Smooth muscle cell of the brain vasculature (primary cell): ENCODE measurements at regions not wholly inside any gene's neighbourhood (a gene's known extent, or its start where the extent isn't known, plus 50 kb on each side); places are given as distances from the start of the nearest gene placed in this dataset.

Source experiments
- DNase-seq: peaks from one replicate; pipeline ENCODE4 v3.0.0-alpha.2; 2012; ENCODE audit warnings: low read depth, low spot score

DNA sequence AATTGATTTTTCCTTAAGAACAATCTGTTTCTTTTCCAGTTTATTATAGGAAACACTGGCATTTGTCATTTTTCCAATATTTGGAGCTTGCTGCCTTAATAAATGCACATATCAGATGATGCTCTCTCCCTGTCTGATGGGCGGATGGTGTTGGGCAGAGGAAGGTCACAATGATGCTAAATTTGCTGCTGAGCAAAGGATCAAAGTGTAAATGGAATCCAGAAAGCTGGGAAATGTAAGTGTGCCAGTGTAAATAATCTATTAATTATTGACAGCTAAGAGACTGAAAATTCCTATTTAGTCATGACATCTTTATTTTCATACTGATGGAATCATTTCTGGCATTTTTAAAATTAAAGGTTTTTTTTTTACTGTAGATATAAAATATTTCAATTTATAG is 243.2 kb downstream of the PTBP2 start:
- no peak for DNase-seq

DNA sequence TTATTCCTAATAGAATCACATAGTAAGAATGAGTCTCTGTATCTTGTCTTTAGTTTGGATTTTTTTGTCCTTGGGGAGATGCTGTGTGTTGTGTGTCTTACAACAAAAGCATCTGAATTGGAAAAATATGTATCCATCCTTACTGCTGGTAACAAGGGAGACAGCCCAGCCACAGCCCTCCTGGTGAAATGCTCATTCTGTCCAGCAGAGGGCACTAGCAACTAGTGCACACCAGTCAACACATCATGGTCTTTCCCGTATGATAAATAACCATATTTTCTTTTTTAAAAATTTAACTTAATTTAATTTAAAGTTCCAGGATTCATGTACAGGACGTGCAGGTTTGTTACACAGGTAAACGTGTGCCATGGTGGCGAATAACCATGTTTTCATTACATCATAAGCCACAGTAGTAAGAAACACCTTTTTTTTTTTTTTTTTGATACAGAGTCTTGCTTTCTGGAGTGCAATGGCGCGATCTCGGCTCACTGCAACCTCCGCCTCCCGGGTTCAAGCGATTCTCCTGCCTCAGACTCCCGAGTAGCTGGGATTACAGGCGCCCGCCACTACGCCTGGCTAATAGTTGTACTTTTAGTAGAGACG is 245.1 kb downstream of the PTBP2 start:
- peak; percentile 54 for DNase-seq

DNA sequence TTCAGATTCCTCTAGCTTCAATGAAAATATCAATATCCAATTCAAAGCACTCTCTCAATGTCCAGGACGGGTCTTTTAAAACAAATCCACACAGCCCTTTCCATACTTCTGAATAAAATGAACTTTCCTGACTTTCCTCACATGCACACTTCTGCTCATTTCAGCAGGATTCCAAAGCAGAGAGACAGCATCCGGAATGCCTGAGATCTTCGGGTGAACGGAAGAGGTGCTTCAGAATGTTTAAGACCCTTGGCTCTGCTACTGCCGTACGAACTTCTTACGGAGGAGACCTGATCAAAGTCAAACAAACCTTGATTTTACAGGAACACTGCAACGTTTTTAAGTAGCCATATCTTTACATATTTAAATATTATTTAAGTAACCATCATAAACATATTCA is 245.7 kb downstream of the PTBP2 start:
- no peak for DNase-seq

DNA sequence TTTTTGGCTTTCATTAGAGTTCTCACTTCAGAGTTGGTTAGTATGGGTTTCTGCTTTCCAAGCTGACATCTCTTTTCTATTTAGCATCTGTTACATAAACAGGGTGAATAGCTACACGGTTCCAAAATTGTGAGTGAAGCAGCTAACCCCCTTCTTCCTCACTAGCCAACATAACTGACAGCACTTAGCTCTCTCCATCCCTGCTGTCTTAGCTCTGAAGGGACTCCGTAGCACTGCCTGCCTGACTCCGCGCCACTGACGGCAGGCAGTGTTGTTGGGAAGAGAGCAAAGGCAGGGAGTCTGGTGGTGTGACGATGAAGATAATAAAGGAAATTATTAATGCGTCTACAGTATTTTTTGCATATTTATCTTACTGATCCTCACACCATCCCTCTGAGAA is 247.0 kb downstream of the PTBP2 start:
- DNase-seq = no peak

DNA sequence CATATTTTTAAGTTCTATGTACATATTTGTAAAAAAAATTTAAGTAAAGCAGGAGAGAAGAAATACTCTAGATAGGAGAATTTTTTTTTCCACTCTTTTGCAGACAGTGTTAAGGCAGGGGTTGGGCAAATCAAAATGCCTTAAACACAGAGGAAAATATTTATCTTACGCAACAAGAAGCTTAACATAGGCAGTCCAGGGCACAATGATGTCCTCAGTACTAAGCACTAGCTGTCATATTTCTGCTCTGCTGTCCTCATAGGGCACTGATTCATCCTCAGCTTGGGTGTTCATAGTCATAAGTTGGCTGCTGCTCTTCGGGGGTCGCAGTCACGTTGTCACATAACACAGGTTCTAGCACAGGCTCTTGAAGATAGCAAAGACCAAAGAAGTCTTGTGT is 247.4 kb downstream of the PTBP2 start:
- no peak for DNase-seq

DNA sequence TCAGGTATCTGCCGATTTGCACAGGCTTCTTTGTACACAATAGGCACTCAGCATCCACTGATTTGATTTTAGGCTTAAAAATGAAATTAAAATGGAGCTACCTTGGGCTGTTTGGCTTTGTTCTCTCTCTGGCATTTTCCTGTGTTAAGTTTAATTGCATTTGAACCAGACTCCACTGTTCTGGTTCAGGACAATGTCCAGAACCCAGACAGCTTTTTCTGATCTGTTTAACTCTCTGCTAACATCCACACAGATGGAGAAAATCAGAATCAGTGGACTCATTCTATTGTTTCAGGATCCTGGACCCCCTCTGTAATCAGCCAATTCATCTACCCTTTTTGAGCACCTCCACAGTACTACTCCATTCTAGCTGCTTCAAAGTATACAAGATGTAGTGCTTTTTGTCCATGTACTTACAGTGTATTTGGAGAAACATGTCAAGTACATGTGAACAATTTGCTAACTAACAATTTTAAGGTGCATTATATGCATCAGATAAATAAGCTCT is 248.1 kb downstream of the PTBP2 start:
- no peak for DNase-seq

DNA sequence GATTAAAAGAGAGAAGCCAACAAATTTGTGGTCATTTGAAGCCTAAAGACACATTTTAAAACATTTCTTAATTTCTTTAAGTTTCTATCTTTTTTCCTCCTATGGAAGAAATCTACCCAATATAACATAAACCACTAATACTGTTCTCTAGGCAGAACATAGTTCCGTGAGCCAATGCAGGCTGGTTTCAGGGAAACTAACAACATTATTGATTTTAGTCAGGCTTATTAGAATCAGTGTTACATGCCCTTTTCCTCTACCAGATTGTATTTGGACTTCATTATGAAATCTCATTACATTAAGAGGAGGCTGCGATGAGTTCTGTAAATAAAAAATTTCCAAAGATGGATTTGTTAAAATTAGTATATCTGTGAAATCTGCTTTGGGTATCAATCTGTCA is 249.9 kb downstream of the PTBP2 start:
- no peak for DNase-seq

DNA sequence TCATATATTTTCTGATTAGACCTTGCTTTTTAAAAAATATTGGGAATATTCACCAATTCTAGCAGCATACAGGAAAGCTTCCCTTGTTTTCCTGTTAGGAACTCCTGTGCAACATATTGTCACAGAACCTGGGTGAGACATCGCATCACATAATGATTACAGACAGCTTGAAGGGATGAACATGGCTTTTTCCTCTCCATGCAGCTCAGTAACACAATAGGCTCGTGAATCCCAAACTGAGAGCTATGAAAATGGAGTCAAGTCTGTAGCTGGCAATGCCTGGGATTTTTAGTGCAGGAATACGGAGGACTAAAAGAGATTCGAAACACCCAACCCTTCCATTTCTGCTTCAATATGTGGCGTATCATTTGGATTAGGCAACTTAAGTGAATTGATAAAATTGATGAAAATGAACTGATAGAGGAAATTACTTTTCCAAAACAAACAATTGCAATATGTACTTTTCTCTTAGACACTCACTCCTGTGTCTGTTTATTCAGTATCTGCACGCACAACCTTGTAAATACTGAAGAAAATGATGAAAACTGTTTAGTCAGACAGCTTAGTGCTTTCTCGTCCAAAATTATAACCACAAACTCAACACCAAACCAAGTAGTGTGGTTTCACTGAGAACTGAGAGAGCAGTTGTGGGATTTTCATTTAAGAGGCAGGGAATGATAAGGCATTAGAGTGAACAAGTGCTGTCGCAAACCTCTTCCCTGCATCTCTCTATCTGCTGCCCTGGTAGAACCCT is 250.4 kb downstream of the PTBP2 start:
- DNase-seq = no peak

DNA sequence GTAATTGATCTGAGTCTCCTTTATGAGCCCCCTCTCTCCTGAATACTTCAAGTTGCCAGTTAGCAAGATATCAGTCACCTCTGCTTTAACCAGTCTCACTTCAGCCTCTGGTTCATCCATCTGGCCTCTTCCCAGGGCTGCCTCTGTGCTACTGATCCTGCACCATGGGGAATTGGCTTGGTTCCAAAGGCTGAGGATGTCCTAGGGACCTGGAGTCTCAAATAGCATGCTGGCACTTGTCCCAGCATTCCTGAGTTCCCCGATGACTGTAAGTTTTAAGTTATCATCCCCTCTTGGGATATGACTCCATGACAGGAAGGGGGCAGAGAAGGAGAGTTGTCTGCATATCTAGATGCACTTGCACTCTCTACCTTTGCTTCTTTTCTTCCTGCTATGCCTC is 252.0 kb downstream of the PTBP2 start:
- DNase-seq = peak; percentile 58

DNA sequence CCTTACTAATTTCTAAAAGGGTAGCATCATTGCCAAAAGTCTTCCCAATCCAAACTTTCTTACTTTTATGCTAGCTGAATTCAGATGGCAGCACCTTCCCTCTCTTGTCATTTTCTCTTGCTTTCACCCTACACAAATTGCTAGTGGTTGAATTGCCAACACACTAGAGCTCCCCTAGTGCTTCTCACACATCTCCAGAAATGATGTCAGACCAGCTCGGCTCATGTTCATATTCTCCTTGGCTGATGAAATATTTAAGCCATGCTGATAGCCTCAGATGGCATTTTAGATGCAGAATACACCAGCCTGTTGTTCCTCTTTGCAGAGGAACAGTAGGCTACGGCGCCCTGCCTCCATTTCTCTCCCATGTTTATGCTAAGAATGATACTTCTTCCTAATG is 256.9 kb downstream of the PTBP2 start:
- DNase-seq = no peak

DNA sequence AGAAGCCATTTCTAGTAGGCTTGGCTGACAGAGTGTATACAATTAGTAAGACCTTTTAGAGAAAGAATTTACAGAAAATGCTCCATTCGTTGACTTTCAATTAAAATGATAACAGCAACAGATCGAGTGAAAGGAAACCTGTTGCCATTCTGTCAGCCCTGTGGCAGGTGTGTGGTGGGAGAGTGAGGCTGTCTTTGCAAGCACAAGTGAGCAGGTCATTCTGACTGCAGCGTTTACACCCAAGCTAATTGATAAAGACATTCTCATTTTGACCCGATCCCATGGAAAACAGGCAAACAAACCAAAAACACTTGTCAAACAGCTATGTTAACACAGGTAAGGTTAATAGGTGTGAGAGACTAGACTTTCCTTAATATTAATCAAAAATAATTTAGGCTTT is 257.3 kb downstream of the PTBP2 start:
- DNase-seq = no peak

DNA sequence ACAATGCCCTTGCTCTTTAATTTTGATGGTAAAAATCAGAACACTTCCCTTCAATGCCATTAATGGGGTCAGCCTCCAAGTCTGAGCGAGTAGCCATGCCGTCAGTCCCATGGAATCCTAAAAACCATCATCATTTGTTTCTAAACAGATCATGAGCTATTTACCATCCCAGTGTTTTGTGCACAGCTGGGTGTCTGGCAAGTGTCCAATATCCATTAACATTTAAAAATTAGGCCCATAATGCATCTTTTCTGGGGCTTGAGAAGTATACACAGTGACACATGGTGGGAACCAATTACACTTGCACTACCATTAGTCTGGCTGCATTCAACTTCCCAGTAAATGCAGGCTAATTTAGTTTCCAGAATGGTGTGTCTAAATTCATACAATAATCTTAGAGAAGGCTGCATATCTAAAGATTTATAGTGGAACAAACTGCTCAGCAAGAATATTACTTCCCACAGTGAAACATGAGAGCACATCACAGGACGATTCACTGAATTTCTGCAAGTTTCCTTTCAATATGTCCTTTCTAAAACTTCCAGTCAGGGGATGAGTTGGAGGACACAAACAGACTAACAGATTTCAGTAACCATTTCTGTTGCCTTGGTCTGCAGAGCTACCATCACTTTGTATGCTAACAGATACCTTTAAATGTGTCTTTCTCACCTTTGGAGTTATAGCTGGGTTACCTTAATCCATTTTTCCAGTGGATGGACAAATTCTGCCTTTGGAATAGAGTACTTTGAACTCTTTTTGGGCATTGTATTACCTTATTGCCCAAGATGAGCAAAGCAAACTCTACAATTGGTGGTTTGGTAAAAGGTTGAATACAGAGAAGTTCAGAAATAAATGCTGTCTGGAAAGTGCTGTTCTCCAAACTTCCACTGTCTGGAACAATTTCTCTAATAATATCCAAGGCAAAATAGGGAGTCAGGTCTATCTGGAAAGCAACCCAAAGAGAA is 258.0 kb downstream of the PTBP2 start:
- DNase-seq = no peak

DNA sequence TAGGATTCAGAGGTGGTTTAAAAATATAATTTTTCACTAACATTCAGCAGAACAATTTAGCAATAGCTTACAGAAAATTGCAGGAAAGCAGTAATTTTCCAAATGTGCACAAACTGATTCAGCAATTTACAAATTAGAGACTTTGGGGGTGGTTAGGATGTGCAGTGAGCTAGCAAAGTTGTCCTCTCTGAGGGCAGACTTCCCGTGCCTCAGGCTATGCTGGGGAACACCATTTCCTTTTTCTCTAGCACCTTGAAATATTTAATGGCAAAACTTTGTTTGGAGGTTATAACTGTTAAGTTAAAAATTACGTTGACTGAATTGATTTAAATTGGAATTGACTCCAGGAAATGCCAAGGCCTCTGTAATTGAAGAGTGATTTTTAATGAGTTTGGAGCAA is 258.9 kb downstream of the PTBP2 start:
- no peak for DNase-seq

DNA sequence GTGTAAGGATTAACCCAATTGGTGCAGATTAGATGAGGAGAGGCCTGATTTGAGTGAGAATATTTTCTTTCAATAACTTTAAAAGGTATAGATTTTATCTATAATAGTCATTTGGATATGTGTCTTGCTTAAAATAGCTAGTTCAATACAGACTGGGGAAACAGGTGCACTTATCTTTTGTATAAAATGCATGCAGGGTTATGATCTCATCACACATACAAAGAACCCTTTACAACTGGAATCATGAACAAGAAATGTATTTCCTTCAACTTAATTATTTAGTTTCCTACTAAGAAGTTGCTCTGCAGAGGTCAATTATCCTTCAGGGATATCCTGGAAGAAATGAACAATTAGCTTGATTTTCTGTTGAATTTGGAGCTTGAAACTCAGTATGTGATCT is 259.6 kb downstream of the PTBP2 start:
- no peak for DNase-seq

DNA sequence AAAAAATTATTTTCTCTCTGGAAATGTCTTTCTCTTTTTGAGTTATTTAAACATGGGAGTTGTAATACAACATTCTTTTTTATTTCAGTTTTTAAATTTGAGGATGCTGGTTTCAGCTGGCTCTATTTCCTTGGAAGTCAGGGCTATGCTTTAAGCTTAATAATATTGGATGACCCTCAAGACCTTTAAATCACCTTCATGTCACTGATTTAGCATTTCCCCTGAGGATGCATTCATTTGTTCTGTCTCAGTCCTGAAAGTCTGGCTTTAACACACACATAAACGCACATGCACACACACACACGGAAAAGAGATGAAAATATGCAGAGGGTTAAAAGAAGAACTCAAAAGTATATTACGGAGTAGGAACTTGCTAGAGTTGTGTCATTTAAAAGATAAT is 260.5 kb downstream of the PTBP2 start:
- DNase-seq = no peak

DNA sequence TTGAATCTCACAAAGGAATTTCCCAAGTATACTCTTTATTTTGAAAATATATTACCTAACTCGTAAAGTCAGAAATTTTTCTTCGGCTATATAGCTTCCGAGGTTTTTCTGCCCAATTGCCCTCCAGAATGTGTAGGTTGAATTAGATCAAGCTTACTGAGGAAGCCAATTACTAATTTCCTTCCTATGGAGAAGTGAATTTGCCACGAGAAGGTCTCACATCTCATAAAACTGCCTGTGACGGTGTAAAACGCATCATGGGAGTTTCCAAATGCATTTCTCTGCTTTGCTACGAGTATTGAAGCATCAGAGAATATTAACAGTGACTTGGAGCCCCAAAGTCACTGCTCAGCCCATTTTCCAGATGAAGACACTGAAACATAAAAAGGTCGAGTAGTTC is 262.3 kb downstream of the PTBP2 start:
- no peak for DNase-seq

DNA sequence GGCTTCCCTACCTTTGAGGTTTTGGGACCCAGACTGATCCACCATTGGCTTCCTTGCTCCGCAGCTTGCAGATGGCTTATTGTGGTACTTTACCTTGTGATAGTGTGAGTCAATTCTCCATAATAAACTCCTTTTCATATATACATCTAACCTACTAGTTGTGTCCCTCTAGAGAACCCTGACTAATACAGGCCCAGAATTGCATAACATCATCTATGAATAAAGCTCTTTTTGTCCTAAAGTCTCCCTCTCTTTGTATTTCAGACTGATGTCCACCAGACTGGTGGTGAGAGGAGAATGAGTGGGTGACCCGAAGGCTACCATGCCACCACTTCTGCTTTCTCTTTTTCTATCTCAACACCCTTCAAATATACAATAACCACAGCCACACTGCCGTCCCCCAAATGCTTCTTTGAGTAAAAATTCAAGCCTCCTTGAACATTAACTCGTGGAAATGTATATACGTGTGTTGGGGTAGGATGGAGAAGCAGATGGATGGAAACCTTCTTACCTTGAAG is 265.7 kb downstream of the PTBP2 start:
- no peak for DNase-seq

DNA sequence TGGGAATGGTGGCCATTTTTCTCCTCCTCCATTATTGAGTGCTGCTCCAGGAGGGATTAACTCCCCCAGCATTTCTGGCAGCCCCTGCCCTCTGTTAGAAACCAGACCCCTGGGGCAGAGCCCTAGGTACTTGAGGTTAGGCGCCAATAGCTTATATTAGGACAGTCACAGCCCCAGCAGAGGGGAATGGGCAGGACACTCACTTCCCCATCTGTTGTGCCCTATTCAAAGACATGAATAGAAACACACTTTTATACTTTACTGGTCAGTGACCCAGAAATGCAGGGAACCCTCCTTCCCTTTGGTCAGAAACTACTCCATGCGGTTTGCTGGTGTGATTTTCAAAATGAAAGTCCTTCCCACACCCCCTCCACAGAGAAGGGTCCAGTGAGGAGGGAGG is 267.7 kb downstream of the PTBP2 start:
- DNase-seq = no peak

DNA sequence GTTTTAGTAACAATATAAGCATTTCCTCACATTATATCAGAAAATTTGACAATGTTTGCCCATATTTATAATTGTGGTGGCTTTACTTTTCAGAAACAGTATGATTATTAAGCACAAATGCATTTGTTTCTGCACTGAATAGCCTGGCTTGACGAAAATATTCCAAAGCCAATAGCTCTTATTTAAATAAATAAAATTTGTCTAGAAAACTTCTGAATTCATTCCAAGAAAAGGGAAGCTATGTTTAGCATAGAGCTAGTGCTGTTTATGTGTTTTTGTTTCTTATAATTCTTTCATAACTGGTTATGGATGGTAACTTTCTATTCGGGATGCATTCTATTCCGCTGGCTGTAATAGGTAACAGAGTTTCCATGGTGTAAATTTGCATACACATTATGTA is 268.6 kb downstream of the PTBP2 start:
- no peak for DNase-seq

DNA sequence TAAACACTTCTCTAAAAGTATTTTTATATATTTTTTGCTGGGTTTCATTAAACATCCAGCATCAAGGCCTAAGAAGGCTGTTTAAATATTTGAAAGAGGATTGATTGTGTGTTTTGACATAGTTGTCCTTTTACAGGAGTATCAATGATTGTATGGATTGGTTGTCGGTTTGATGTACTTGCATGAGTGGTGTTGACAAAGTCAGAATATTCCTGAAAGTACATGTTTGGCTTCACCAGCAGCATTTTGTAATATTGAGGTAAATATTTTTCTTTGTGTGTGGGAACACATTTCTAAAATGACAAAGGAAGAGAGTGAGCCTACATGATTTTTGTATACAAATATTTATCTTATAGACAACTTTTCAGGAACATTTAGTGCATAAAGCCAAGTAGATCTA is 269.7 kb downstream of the PTBP2 start:
- DNase-seq = no peak

DNA sequence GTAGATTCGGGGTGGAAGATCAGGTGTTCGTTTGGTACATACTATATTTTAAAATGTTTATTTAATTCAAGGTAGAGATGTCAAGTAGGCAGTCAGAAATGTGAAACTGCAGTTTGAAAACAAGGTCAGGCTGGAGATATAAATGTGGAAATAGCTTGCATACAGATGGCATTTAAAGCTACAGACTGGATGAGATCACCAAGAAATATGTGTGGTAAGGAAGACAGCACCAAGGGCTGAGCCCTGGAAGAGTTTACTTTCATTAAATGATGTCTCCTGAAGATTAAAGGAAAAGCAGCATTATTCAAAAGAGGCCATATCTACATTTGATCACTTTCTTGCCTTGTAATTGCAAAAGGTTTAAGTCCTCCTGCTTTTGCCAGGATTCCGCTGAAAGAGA is 271.3 kb downstream of the PTBP2 start:
- DNase-seq = no peak

DNA sequence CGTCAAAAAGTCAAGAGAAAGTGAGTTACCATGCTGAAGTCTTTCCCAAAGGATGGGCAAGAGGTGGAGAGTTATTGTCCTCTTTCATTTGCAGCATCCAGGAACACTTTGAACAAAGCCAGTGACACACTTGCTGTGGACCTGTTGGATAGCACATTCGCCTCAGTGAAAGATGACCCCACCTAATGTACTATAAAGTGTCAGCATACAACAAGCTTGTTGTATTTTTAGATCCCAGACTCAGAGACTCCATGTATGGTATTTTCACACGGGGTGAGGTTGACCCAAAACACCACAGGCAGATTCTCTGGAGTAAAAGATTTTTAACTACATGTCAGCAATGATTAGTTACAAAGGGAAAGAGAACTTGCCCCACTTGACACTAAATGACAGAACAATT is 273.8 kb downstream of the PTBP2 start:
- peak; percentile 37 for DNase-seq
